GM23338 (cell line): ENCODE measurements at regions not wholly inside any gene's neighbourhood (a gene's known extent, or its start where the extent isn't known, plus 50 kb on each side); places are given as distances from the start of the nearest gene placed in this dataset.

Experiments
- CTCF ChIP-seq, 2 experiments: fragments of 200-600 bp in 1 of 2; sonication (generic) in 1 of 2; conservative IDR thresholded peaks; 2 replicates each; pipeline versions ENCODE4 v1.5.1 to v1.6.1; 2016 to 2017; ENCODE audit warnings: antibody characterized with exemption in 2 of 2, low read depth in 2 of 2, mild to moderate bottlenecking in 2 of 2, moderate library complexity in 1 of 2
- EZH2 ChIP-seq: fragments of 200-600 bp; sonication (generic); IDR thresholded peaks from one replicate; pipeline ENCODE4 v1.8.0; 2017; ENCODE audit warnings: antibody characterized with exemption, mild to moderate bottlenecking, low read depth; ENCODE audit not compliant: unreplicated experiment
- NANOG ChIP-seq: IDR thresholded peaks from 2 replicates; pipeline ENCODE4 v1.6.1; 2016; ENCODE audit warnings: antibody characterized with exemption, borderline replicate concordance
- POLR2AphosphoS5 ChIP-seq: IDR thresholded peaks from 2 replicates; pipeline ENCODE4 v1.6.1; 2016; ENCODE audit warnings: antibody characterized with exemption, low read depth
- REST ChIP-seq: IDR thresholded peaks from one replicate; pipeline ENCODE4 v1.6.1; 2018; ENCODE audit warnings: antibody characterized with exemption; ENCODE audit not compliant: unreplicated experiment
- ZNF114 ChIP-seq: fragments of 250-450 bp; sonication (Bioruptor Pico); IDR thresholded peaks from 2 replicates; pipeline ENCODE4 v1.5.0; 2020; ENCODE audit warnings: mild to moderate bottlenecking, moderate library complexity

- TF ChIP-seq EZH2 = no peak
- TF ChIP-seq CTCF (conservative IDR thresholded peaks at IDR 0.05; ENCODE audit: low read depth in 2 of 2) = no peak
- TF ChIP-seq POLR2AphosphoS5 = no peak
- no peak for TF ChIP-seq REST
- TF ChIP-seq ZNF114 (CRISPR knock-in tag) = no peak
- no peak for TF ChIP-seq NANOG
Measured at GRCh38 chr15:24901409-24901808, 53.4 kb upstream of the SNRPN start.
